ENCODE measurements at regions not wholly inside any gene's neighbourhood (a gene's known extent, or its start where the extent isn't known, plus 50 kb on each side); places are given as distances from the start of the nearest gene placed in this dataset.
"Not testable (repeated sequence)": the region's sequence is repeated elsewhere in the genome, so short reads cannot be mapped to it uniquely, and the experiment has no call there.

- Histone ChIP-seq H3K27ac (no peak overlapping the region), H3K27me3 (ENCODE audit: insufficient read depth, low read depth, severe bottlenecking) (no peaks in the 10 kb centered on the region)
Measured at GRCh38 chr15:61336026-61336638, 107.0 kb upstream of the RORA start.

GRCh38 chr15:61334714-61335113, 105.6 kb upstream of the RORA start:
- H3K9me3 ChIP-seq (ENCODE audit: severe bottlenecking); H3K27ac ChIP-seq; H3K27me3 ChIP-seq (ENCODE audit: insufficient read depth, low read depth, severe bottlenecking); DNase-seq; H3K36me3 ChIP-seq; H3K4me3 ChIP-seq (ENCODE audit: low read depth, low read length): not testable (repeated sequence)

More at GRCh38 chr15:61336026-61336638, 107.0 kb upstream of the RORA start:
- Histone ChIP-seq H3K36me3 (no peaks in the 10 kb centered on the region), H3K9me3 (ENCODE audit: severe bottlenecking) (no peaks in the 10 kb centered on the region), H3K4me3 (ENCODE audit: low read depth, low read length) (no peak overlapping the region)
- no peak for DNase-seq
- no peak for TF ChIP-seq CTCF (IDR thresholded peaks at IDR 0.05; ENCODE audit: low read depth, low read length)

GRCh38 chr15:61331019-61331418, 101.9 kb upstream of the RORA start:
- no peak for DNase-seq
- Histone ChIP-seq H3K27ac (no peak overlapping the region), H3K27me3 (ENCODE audit: insufficient read depth, low read depth, severe bottlenecking) (no peaks in the 10 kb centered on the region), H3K4me3 (ENCODE audit: low read depth, low read length) (no peak overlapping the region), H3K36me3 (no peaks in the 10 kb centered on the region), H3K9me3 (ENCODE audit: severe bottlenecking) (no peaks in the 10 kb centered on the region)
- no peak for TF ChIP-seq CTCF (IDR thresholded peaks at IDR 0.05; ENCODE audit: low read depth, low read length)

GRCh38 chr15:61327019-61327631, 98.0 kb upstream of the RORA start:
- no peak overlapping the region for H3K27ac ChIP-seq
- no peak overlapping the region for H3K4me3 ChIP-seq (ENCODE audit: low read depth, low read length)
- no peak for TF ChIP-seq CTCF (IDR thresholded peaks at IDR 0.05; ENCODE audit: low read depth, low read length)
- no peak for DNase-seq
- H3K27me3 ChIP-seq (ENCODE audit: insufficient read depth, low read depth, severe bottlenecking), result no peaks in the 10 kb centered on the region
- H3K36me3 ChIP-seq, result no peaks in the 10 kb centered on the region
- H3K9me3 ChIP-seq (ENCODE audit: severe bottlenecking), result no peaks in the 10 kb centered on the region

DNA sequence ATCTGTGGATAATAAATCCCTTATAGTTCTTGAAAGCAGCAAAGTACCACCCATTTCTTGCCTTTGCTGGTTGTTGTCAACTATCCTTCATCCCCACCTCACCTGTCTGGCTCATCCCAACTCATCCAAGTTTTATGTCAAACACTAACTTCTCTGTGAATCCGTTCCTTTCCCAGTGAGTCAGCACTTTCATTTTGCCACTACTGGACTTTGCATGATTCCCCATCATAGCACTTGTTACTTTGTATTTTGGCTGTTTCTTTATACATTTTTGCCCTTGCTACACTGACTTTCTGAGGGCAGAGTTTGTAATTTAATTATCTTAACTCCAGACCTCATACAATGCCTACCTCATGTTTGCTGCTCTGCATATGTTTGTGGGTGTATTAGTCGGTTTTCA, 90.8 kb upstream of the RORA start:
- no peak for TF ChIP-seq CTCF (IDR thresholded peaks at IDR 0.05; ENCODE audit: low read depth, low read length)
- Histone ChIP-seq H3K9me3 (ENCODE audit: severe bottlenecking) (no peaks in the 10 kb centered on the region), H3K36me3 (no peaks in the 10 kb centered on the region), H3K4me3 (ENCODE audit: low read depth, low read length) (no peak overlapping the region), H3K27ac (no peak overlapping the region), H3K27me3 (ENCODE audit: insufficient read depth, low read depth, severe bottlenecking) (no peaks in the 10 kb centered on the region)
- no peak for DNase-seq

- Histone ChIP-seq H3K4me3 (ENCODE audit: low read depth, low read length) (no peak overlapping the region), H3K27me3 (ENCODE audit: insufficient read depth, low read depth, severe bottlenecking) (no peaks in the 10 kb centered on the region), H3K9me3 (ENCODE audit: severe bottlenecking) (no peaks in the 10 kb centered on the region), H3K27ac (no peak overlapping the region), H3K36me3 (no peaks in the 10 kb centered on the region)
- DNase-seq, result no peak
- no peak for TF ChIP-seq CTCF (IDR thresholded peaks at IDR 0.05; ENCODE audit: low read depth, low read length)
Measured at GRCh38 chr15:61318802-61319525, 89.9 kb upstream of the RORA start.

Data from WERI-Rb-1 (cell line).